GM23338 (cell line): ENCODE measurements at regions not wholly inside any gene's neighbourhood (a gene's known extent, or its start where the extent isn't known, plus 50 kb on each side); places are given as distances from the start of the nearest gene placed in this dataset.

ENCODE experiments used
- ATAC-seq: fragments of 200-7000 bp; cut with Tn5 transposase; 3 replicates; pipeline ENCODE4 v1.9.1; 2020
- DNase-seq: peaks from one replicate; pipeline ENCODE4 v3.0.0-alpha.2; 2015; ENCODE audit warnings: low spot score
- H2AFZ ChIP-seq: fragments of 200-600 bp; sonication (generic); 2 replicates; pipeline ENCODE4 v1.8.0; 2016; ENCODE audit warnings: antibody characterized with exemption, mild to moderate bottlenecking, moderate library complexity
- H3F3A ChIP-seq: fragments of 200-600 bp; sonication (generic); replicated peaks from 2 replicates; pipeline ENCODE4 v1.8.0; 2017; ENCODE audit warnings: antibody characterized with exemption, mixed run types, low read depth
- H3K27ac ChIP-seq: fragments of 200-600 bp; sonication (generic); 2 replicates; pipeline ENCODE4 v1.6.1; 2016; ENCODE audit warnings: low read depth
- H3K27me3 ChIP-seq: fragments of 200-600 bp; sonication (generic); 2 replicates; pipeline ENCODE4 v1.8.0; 2016; ENCODE audit warnings: mild to moderate bottlenecking, mixed run types, moderate library complexity; ENCODE audit not compliant: insufficient read depth
- H3K36me3 ChIP-seq: fragments of 200-600 bp; sonication (generic); 2 replicates; pipeline ENCODE4 v1.8.0; 2016; ENCODE audit warnings: mild to moderate bottlenecking; ENCODE audit not compliant: insufficient read depth
- H3K4me1 ChIP-seq: fragments of 200-600 bp; sonication (generic); 2 replicates; pipeline ENCODE4 v1.8.0; 2016; ENCODE audit warnings: mild to moderate bottlenecking, moderate library complexity; ENCODE audit not compliant: insufficient read depth
- H3K4me2 ChIP-seq: fragments of 200-600 bp; sonication (generic); 2 replicates; pipeline ENCODE4 v1.7.1; 2017; ENCODE audit warnings: mixed run types
- H3K4me3 ChIP-seq: fragments of 200-600 bp; sonication (generic); 2 replicates; pipeline ENCODE4 v1.6.1; 2016; ENCODE audit warnings: mixed run types
- H3K79me2 ChIP-seq: fragments of 200-600 bp; sonication (generic); replicated peaks from 2 replicates; pipeline ENCODE4 v1.8.0; 2017; ENCODE audit warnings: mild to moderate bottlenecking; ENCODE audit not compliant: insufficient read depth
- H3K9me2 ChIP-seq: fragments of 200-600 bp; sonication (generic); 2 replicates; pipeline ENCODE4 v1.8.0; 2017; ENCODE audit not compliant: insufficient read depth
- H4K20me1 ChIP-seq: fragments of 200-600 bp; sonication (generic); replicated peaks from 2 replicates; pipeline ENCODE4 v1.8.0; 2017; ENCODE audit warnings: mild to moderate bottlenecking; ENCODE audit not compliant: insufficient read depth
- H3K27ac Mint-ChIP-seq: 2 replicates; pipeline ENCODE4 v1.8.0; 2020; ENCODE audit warnings: inconsistent platforms, mild to moderate bottlenecking, moderate library complexity, mixed read lengths
- H3K27me3 Mint-ChIP-seq: 3 replicates; pipeline ENCODE4 v1.8.0; 2022; ENCODE audit warnings: low read depth, mild to moderate bottlenecking, moderate library complexity, mixed read lengths, inconsistent platforms; ENCODE audit not compliant: insufficient read depth, poor library complexity
- H3K36me3 Mint-ChIP-seq: 3 replicates; pipeline ENCODE4 v1.8.0; 2021; ENCODE audit warnings: low read depth, mild to moderate bottlenecking, inconsistent platforms, moderate library complexity, mixed read lengths
- H3K4me1 Mint-ChIP-seq: 3 replicates; pipeline ENCODE4 v1.8.0; 2020; ENCODE audit warnings: mild to moderate bottlenecking, inconsistent platforms, mixed read lengths
- H3K4me3 Mint-ChIP-seq: 3 replicates; pipeline ENCODE4 v1.8.0; 2021; ENCODE audit warnings: moderate library complexity, mild to moderate bottlenecking, inconsistent platforms, mixed read lengths
- H3K9me3 Mint-ChIP-seq: 3 replicates; pipeline ENCODE4 v1.8.0; 2020; ENCODE audit warnings: moderate library complexity, mild to moderate bottlenecking, inconsistent platforms, mixed read lengths
- JUNB ChIP-seq: IDR thresholded peaks from one replicate; pipeline ENCODE4 v1.6.1; 2016; ENCODE audit warnings: antibody characterized with exemption; ENCODE audit not compliant: unreplicated experiment
- TF ChIP-seq, protein P1 (sequence below): fragments of 250-450 bp; sonication (Bioruptor Pico); IDR thresholded peaks from 2 replicates; pipeline ENCODE4 v1.5.0; 2020; ENCODE audit warnings: mild to moderate bottlenecking, moderate library complexity
- TF ChIP-seq, protein P2 (sequence below): IDR thresholded peaks from one replicate; pipeline ENCODE4 v1.6.1; 2018; ENCODE audit warnings: antibody characterized with exemption; ENCODE audit not compliant: unreplicated experiment
- TF ChIP-seq, protein P3 (sequence below), 2 experiments: fragments of 200-600 bp in 1 of 2; sonication (generic) in 1 of 2; conservative IDR thresholded peaks; 2 replicates each; pipeline versions ENCODE4 v1.5.1 to v1.6.1; 2016 to 2017; ENCODE audit warnings: antibody characterized with exemption in 2 of 2, low read depth in 2 of 2, mild to moderate bottlenecking in 2 of 2, moderate library complexity in 1 of 2

DNA sequence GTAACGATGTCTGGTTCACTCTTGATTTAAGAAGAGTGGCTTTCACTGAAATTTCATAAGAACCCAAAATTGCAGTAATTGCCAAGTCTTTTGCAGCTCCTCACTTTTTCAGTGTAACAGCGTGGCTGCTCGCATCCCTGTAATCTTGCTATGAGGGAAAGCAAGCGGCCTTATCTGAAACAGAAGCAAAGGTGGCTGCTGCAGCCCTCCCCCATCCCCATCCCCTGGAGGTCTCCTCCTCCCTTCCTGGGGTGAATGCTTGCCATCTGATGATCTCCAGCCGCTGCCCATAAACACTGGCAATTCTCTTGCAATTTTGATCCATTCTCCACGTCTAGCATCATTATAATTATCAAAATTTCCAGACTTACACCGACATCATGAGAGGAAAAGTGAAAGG lies 182.5 kb upstream of the ASIC2 start (continued):
- TF ChIP-seq, protein P1, sequence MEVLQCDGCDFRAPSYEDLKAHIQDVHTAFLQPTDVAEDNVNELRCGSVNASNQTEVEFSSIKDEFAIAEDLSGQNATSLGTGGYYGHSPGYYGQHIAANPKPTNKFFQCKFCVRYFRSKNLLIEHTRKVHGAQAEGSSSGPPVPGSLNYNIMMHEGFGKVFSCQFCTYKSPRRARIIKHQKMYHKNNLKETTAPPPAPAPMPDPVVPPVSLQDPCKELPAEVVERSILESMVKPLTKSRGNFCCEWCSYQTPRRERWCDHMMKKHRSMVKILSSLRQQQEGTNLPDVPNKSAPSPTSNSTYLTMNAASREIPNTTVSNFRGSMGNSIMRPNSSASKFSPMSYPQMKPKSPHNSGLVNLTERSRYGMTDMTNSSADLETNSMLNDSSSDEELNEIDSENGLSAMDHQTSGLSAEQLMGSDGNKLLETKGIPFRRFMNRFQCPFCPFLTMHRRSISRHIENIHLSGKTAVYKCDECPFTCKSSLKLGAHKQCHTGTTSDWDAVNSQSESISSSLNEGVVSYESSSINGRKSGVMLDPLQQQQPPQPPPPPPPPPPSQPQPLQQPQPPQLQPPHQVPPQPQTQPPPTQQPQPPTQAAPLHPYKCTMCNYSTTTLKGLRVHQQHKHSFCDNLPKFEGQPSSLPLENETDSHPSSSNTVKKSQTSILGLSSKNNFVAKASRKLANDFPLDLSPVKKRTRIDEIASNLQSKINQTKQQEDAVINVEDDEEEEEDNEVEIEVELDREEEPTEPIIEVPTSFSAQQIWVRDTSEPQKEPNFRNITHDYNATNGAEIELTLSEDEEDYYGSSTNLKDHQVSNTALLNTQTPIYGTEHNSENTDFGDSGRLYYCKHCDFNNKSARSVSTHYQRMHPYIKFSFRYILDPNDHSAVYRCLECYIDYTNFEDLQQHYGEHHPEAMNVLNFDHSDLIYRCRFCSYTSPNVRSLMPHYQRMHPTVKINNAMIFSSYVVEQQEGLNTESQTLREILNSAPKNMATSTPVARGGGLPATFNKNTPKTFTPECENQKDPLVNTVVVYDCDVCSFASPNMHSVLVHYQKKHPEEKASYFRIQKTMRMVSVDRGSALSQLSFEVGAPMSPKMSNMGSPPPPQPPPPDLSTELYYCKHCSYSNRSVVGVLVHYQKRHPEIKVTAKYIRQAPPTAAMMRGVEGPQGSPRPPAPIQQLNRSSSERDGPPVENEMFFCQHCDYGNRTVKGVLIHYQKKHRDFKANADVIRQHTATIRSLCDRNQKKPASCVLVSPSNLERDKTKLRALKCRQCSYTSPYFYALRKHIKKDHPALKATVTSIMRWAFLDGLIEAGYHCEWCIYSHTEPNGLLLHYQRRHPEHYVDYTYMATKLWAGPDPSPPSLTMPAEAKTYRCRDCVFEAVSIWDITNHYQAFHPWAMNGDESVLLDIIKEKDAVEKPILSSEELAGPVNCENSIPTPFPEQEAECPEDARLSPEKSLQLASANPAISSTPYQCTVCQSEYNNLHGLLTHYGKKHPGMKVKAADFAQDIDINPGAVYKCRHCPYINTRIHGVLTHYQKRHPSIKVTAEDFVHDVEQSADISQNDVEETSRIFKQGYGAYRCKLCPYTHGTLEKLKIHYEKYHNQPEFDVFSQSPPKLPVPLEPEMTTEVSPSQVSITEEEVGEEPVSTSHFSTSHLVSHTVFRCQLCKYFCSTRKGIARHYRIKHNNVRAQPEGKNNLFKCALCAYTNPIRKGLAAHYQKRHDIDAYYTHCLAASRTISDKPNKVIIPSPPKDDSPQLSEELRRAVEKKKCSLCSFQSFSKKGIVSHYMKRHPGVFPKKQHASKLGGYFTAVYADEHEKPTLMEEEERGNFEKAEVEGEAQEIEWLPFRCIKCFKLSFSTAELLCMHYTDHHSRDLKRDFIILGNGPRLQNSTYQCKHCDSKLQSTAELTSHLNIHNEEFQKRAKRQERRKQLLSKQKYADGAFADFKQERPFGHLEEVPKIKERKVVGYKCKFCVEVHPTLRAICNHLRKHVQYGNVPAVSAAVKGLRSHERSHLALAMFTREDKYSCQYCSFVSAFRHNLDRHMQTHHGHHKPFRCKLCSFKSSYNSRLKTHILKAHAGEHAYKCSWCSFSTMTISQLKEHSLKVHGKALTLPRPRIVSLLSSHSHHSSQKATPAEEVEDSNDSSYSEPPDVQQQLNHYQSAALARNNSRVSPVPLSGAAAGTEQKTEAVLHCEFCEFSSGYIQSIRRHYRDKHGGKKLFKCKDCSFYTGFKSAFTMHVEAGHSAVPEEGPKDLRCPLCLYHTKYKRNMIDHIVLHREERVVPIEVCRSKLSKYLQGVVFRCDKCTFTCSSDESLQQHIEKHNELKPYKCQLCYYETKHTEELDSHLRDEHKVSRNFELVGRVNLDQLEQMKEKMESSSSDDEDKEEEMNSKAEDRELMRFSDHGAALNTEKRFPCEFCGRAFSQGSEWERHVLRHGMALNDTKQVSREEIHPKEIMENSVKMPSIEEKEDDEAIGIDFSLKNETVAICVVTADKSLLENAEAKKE = no peak

DNA sequence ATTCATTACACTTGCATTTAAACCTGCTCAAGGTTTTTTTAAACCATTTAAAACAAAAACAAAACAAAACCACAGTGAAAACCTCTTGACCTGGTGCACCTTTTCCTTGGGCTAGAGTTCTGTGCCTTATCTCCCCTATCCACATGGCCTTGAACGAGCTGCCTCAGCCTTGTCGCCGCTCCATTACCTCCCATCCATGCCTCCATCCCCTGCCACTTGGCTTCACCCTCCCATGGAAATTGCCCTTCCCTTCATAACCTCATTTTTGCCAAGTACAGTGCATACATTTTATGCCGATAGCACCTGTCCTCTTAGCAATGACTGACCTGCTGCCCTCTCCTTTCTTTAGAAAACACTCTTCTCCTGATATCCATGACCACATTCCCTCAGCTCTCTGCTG lies 188.6 kb upstream of the ASIC2 start:
- no peaks in the 10 kb centered on the region for H4K20me1 ChIP-seq
- H3K27me3 Mint-ChIP-seq = peaks cover under 1% of the 10 kb centered on the region
- no peaks in the 10 kb centered on the region for H3K79me2 ChIP-seq
- no peak overlapping the region for H3K4me3 Mint-ChIP-seq
- DNase-seq (no peak), ATAC-seq (no peak)
- no peaks in the 10 kb centered on the region for H3K4me1 ChIP-seq
- no peaks in the 10 kb centered on the region for H3K4me1 Mint-ChIP-seq
- no peak overlapping the region for H3K27ac Mint-ChIP-seq
- no peaks in the 10 kb centered on the region for H3F3A ChIP-seq
- H3K27ac ChIP-seq = no peak overlapping the region
- H3K36me3 Mint-ChIP-seq = no peaks in the 10 kb centered on the region
- no peaks in the 10 kb centered on the region for H3K9me2 ChIP-seq
- no peaks in the 10 kb centered on the region for H3K36me3 ChIP-seq
- H3K27me3 ChIP-seq = no peaks in the 10 kb centered on the region
- no peaks in the 10 kb centered on the region for H3K9me3 Mint-ChIP-seq
- H3K4me3 ChIP-seq = no peak overlapping the region
- H2AFZ ChIP-seq = no peak overlapping the region
- H3K4me2 ChIP-seq = no peak overlapping the region
- TF ChIP-seq JUNB = no peak
- TF ChIP-seq, protein P1 = no peak
- TF ChIP-seq, protein P2, sequence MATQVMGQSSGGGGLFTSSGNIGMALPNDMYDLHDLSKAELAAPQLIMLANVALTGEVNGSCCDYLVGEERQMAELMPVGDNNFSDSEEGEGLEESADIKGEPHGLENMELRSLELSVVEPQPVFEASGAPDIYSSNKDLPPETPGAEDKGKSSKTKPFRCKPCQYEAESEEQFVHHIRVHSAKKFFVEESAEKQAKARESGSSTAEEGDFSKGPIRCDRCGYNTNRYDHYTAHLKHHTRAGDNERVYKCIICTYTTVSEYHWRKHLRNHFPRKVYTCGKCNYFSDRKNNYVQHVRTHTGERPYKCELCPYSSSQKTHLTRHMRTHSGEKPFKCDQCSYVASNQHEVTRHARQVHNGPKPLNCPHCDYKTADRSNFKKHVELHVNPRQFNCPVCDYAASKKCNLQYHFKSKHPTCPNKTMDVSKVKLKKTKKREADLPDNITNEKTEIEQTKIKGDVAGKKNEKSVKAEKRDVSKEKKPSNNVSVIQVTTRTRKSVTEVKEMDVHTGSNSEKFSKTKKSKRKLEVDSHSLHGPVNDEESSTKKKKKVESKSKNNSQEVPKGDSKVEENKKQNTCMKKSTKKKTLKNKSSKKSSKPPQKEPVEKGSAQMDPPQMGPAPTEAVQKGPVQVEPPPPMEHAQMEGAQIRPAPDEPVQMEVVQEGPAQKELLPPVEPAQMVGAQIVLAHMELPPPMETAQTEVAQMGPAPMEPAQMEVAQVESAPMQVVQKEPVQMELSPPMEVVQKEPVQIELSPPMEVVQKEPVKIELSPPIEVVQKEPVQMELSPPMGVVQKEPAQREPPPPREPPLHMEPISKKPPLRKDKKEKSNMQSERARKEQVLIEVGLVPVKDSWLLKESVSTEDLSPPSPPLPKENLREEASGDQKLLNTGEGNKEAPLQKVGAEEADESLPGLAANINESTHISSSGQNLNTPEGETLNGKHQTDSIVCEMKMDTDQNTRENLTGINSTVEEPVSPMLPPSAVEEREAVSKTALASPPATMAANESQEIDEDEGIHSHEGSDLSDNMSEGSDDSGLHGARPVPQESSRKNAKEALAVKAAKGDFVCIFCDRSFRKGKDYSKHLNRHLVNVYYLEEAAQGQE = no peak
- TF ChIP-seq, protein P3, sequence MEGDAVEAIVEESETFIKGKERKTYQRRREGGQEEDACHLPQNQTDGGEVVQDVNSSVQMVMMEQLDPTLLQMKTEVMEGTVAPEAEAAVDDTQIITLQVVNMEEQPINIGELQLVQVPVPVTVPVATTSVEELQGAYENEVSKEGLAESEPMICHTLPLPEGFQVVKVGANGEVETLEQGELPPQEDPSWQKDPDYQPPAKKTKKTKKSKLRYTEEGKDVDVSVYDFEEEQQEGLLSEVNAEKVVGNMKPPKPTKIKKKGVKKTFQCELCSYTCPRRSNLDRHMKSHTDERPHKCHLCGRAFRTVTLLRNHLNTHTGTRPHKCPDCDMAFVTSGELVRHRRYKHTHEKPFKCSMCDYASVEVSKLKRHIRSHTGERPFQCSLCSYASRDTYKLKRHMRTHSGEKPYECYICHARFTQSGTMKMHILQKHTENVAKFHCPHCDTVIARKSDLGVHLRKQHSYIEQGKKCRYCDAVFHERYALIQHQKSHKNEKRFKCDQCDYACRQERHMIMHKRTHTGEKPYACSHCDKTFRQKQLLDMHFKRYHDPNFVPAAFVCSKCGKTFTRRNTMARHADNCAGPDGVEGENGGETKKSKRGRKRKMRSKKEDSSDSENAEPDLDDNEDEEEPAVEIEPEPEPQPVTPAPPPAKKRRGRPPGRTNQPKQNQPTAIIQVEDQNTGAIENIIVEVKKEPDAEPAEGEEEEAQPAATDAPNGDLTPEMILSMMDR (conservative IDR thresholded peaks at IDR 0.05; ENCODE audit: low read depth in 2 of 2) = no peak
